IPS-15b (cell line): ENCODE measurements at regions not wholly inside any gene's neighbourhood (a gene's known extent, or its start where the extent isn't known, plus 50 kb on each side); places are given as distances from the start of the nearest gene placed in this dataset.

Experiments used
- H3K27me3 ChIP-seq: one replicate; pipeline ENCODE4 v1.6.1; 2013; ENCODE audit warnings: low read length; ENCODE audit not compliant: control insufficient read depth, insufficient read depth
- H3K36me3 ChIP-seq: one replicate; pipeline ENCODE4 v1.6.1; 2013; ENCODE audit warnings: low read length; ENCODE audit not compliant: control insufficient read depth, insufficient read depth
- H3K4me1 ChIP-seq: one replicate; pipeline ENCODE4 v1.6.1; 2013; ENCODE audit warnings: mild to moderate bottlenecking, low read length; ENCODE audit not compliant: control insufficient read depth, insufficient read depth
- H3K4me3 ChIP-seq: one replicate; pipeline ENCODE4 v1.5.1; 2013; ENCODE audit warnings: low read depth, low read length
- H3K9ac ChIP-seq: one replicate; pipeline ENCODE4 v1.6.1; 2013; ENCODE audit warnings: low read depth, mild to moderate bottlenecking, low read length
- H3K9me3 ChIP-seq: one replicate; pipeline ENCODE4 v1.6.1; 2013; ENCODE audit warnings: mild to moderate bottlenecking, low read length; ENCODE audit not compliant: control insufficient read depth, insufficient read depth

- Histone ChIP-seq H3K36me3 (no peaks in the 10 kb centered on the region), H3K9ac (no peak overlapping the region), H3K27me3 (peaks cover 99% of the 10 kb centered on the region), H3K4me3 (no peak overlapping the region), H3K4me1 (no peaks in the 10 kb centered on the region), H3K9me3 (no peaks in the 10 kb centered on the region)
Observed at GRCh38 chr22:22348815-22349454, 104.3 kb downstream of the VPREB1 start.

DNA sequence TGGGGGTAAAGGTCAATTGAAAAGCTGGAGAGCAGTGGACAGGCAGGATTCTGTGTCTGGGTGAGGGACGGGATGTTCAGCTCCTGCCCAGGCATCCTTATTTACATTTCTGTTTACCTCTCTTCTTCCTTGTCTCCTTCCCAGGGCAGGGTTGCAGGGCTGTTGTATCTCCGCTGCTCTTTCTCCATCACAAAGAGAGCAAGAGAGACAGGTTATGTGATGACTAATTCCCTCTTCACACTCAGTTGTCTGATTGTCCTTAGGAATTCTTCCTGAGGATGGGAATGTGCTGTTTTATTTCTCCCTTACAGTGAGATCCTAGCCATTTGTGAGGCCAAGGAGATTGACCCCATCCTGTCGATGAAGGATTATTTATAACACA lies 104.9 kb downstream of the VPREB1 start:
- Histone ChIP-seq H3K4me3 (no peak overlapping the region), H3K4me1 (no peaks in the 10 kb centered on the region), H3K27me3 (peaks cover 99% of the 10 kb centered on the region), H3K9ac (no peak overlapping the region), H3K36me3 (no peaks in the 10 kb centered on the region), H3K9me3 (no peaks in the 10 kb centered on the region)

GRCh38 chr22:22351366-22351765 lies 106.8 kb downstream of the VPREB1 start:
- Histone ChIP-seq H3K9ac (no peak overlapping the region), H3K4me1 (no peaks in the 10 kb centered on the region), H3K36me3 (no peaks in the 10 kb centered on the region), H3K27me3 (peaks cover 98% of the 10 kb centered on the region), H3K9me3 (no peaks in the 10 kb centered on the region), H3K4me3 (no peak overlapping the region)

DNA sequence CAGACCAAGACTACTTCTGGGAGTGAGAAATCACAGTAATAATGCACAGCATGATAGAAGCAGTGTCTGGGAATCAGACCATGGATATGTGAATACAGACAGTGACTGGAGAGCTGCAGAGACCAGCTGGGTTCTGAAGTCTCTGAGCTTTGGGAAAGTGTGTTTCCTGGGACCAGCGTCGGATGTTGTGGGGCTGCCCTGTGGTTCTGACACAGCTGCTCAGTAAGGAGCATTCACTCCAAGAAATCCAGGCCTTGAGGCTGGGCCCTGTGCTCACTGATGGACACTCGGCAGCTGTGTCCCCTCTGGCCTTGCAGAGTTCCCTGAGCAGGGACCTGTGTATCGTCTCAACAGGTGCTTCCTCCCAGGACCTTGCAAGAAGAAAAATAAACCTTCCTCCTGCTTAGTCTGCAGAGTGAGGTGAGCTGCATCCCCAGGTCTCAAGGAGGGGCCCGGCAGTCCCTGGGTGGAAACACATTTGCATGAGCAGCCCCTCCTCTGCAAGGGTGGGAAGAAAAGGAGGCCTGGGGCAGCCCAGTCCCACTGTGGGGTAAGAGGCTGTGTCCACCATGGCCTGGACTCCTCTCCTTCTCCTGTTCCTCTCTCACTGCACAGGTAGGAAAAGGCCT lies 107.9 kb downstream of the VPREB1 start:
- H3K9me3 ChIP-seq, result no peaks in the 10 kb centered on the region
- no peaks in the 10 kb centered on the region for H3K36me3 ChIP-seq
- no peaks in the 10 kb centered on the region for H3K4me1 ChIP-seq
- H3K27me3 ChIP-seq, result peaks cover 96% of the 10 kb centered on the region
- no peak overlapping the region for H3K9ac ChIP-seq
- no peak overlapping the region for H3K4me3 ChIP-seq

- Histone ChIP-seq H3K36me3 (no peaks in the 10 kb centered on the region), H3K4me1 (no peaks in the 10 kb centered on the region), H3K4me3 (no peak overlapping the region), H3K9ac (no peak overlapping the region), H3K27me3 (peaks cover 94% of the 10 kb centered on the region), H3K9me3 (no peaks in the 10 kb centered on the region)
Observed at GRCh38 chr22:22355096-22355834, 110.7 kb downstream of the VPREB1 start.

GRCh38 chr22:22357024-22357883 lies 112.7 kb downstream of the VPREB1 start:
- Histone ChIP-seq H3K4me1 (no peaks in the 10 kb centered on the region), H3K9me3 (no peaks in the 10 kb centered on the region), H3K36me3 (no peaks in the 10 kb centered on the region), H3K4me3 (peak overlapping the region; percentile 27), H3K9ac (no peak overlapping the region), H3K27me3 (peaks cover 94% of the 10 kb centered on the region)

- peaks cover 95% of the 10 kb centered on the region for H3K27me3 ChIP-seq
- no peak overlapping the region for H3K9ac ChIP-seq
- H3K4me3 ChIP-seq, result no peak overlapping the region
- H3K4me1 ChIP-seq, result no peaks in the 10 kb centered on the region
- no peaks in the 10 kb centered on the region for H3K9me3 ChIP-seq
- no peaks in the 10 kb centered on the region for H3K36me3 ChIP-seq
Observed at GRCh38 chr22:22358152-22358551, 113.6 kb downstream of the VPREB1 start.

DNA sequence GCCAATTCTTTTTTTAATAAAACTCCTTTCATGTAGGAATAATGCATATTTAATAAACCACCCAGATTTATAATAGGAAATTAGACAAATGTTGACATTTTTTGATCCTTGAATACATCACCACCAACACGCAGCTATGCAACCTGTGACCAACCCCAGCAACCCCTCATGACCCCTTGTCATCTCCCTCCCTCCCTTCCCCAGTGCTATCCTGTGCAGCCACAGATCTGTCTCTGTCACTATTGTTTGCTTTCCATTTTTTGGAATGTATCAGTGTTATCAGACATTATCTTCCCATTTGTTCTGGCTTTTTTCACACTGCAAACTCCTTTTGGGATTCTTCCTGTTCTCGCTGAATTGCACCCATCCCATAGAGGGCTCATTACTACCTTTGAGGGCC lies 114.1 kb downstream of the VPREB1 start:
- Histone ChIP-seq H3K27me3 (peaks cover 95% of the 10 kb centered on the region), H3K4me1 (no peaks in the 10 kb centered on the region), H3K36me3 (no peaks in the 10 kb centered on the region), H3K4me3 (no peak overlapping the region), H3K9me3 (no peaks in the 10 kb centered on the region), H3K9ac (no peak overlapping the region)

DNA sequence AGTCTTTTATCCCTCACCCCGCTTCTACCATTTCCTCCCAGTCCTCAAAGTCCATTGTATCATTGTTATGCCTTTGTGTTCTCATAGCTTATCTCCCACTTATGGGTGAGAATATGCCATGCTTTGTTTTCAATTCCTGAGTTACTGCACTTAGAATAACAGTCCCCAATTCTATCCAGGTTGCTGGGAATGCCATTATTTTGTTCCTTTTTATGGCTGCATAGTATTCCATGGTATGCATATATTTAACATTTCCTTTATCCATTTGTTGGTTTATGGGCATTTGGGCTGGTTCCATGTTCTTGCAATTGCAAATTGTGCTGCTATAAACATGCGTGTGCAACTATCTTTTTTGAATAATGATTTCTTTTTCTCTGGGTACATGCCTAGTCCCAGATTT lies 114.9 kb downstream of the VPREB1 start:
- Histone ChIP-seq H3K9ac (no peak overlapping the region), H3K27me3 (peaks cover 95% of the 10 kb centered on the region), H3K36me3 (no peaks in the 10 kb centered on the region), H3K4me3 (no peak overlapping the region), H3K4me1 (no peaks in the 10 kb centered on the region), H3K9me3 (no peaks in the 10 kb centered on the region)

DNA sequence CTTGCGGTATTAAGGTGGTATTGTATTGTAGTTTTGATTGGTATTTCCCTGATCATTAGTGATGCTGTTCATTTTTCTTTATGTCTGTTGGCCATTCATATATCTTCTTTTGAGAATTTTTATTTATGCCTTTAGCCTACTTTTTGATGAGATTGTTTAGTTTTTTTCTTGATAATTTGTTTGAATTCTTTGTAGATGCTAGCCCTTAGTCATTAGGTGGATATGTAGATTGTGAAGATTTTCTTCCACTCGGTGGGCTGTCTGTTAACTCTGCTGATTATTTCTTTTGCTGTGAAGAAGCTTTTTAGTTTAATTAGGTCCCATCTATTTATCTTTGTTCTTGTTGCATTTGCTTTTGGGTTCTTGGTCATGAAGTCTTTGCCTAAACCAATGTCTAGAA lies 115.4 kb downstream of the VPREB1 start:
- H3K36me3 ChIP-seq, result no peaks in the 10 kb centered on the region
- no peaks in the 10 kb centered on the region for H3K4me1 ChIP-seq
- no peak overlapping the region for H3K4me3 ChIP-seq
- no peaks in the 10 kb centered on the region for H3K9me3 ChIP-seq
- peaks cover 95% of the 10 kb centered on the region for H3K27me3 ChIP-seq
- no peak overlapping the region for H3K9ac ChIP-seq

DNA sequence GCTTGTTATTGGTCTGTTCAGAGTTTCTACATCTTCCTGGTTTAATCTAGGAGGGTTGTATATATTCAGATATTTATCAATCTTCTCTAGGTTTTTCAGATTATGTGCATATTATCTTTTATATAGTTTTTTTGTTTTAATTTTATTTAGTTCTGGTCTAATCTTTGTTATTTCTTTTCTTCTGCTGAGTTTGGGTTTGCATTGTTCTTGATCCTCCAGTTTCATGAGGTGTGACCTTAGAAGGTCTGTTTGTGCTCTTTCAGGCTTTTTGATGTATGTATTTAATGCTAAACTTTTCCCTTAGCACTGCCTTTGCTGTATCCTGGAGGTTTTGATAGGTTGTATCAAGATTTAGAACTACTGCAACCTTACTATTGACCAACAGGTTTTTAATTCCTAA lies 117.7 kb downstream of the VPREB1 start:
- Histone ChIP-seq H3K9me3 (no peaks in the 10 kb centered on the region), H3K9ac (no peak overlapping the region), H3K4me1 (no peaks in the 10 kb centered on the region), H3K36me3 (no peaks in the 10 kb centered on the region), H3K27me3 (peaks cover 97% of the 10 kb centered on the region), H3K4me3 (no peak overlapping the region)
